Omental fat pad (tissue), 3 donors: ENCODE measurements at regions not wholly inside any gene's neighbourhood (a gene's known extent, or its start where the extent isn't known, plus 50 kb on each side); places are given as distances from the start of the nearest gene placed in this dataset.
A peak's percentile ranks its signal among the peaks of the same experiment; 100 is the strongest.
"Not testable (repeated sequence)": the region's sequence is repeated elsewhere in the genome, so short reads cannot be mapped to it uniquely, and the experiment has no call there.

Source experiments
- ATAC-seq: fragments of 150-250 bp; one replicate; pipeline ENCODE4 v1.9.1; 2016; ENCODE audit warnings: mild to moderate bottlenecking, moderate library complexity; ENCODE audit not compliant: low FRiP score
- DNase-seq: peaks from one replicate; pipeline ENCODE4 v3.0.0-alpha.2; 2019; ENCODE audit warnings: low spot score
- CTCF ChIP-seq, 3 donors: fragments of 450-650 bp; IDR thresholded peaks; one replicate each; pipeline ENCODE4 v1.5.1; 2016 to 2017; ENCODE audit warnings: antibody characterized with exemption in 3 of 3, mild to moderate bottlenecking in 3 of 3, moderate library complexity in 2 of 3

- no peak for DNase-seq
- TF ChIP-seq CTCF (IDR thresholded peaks at IDR 0.05) = no peak
- ATAC-seq = no peak
Measured at GRCh38 chr9:71515107-71515506, 253.2 kb downstream of the CEMIP2 start.

GRCh38 chr9:71514344-71514975, 253.9 kb downstream of the CEMIP2 start:
- ATAC-seq (no peak), DNase-seq (no peak)
- TF ChIP-seq CTCF (IDR thresholded peaks at IDR 0.05) = no peak

GRCh38 chr9:71509054-71509453, 259.3 kb downstream of the CEMIP2 start:
- no peak for ATAC-seq
- no peak for DNase-seq
- TF ChIP-seq CTCF (IDR thresholded peaks at IDR 0.05) = no peak

- DNase-seq, ATAC-seq: not testable (repeated sequence)
Measured at GRCh38 chr9:71508141-71508540, 260.2 kb downstream of the CEMIP2 start.

- DNase-seq (no peak), ATAC-seq (peak; percentile 57)
- no peak for TF ChIP-seq CTCF (IDR thresholded peaks at IDR 0.05)
Measured at GRCh38 chr9:71506821-71507220, 261.5 kb downstream of the CEMIP2 start.

GRCh38 chr9:71504636-71505035, 263.7 kb downstream of the CEMIP2 start:
- ATAC-seq = no peak

GRCh38 chr9:71498691-71499090, 269.6 kb downstream of the CEMIP2 start:
- no peak for TF ChIP-seq CTCF (IDR thresholded peaks at IDR 0.05)
- DNase-seq = no peak
- ATAC-seq = no peak

More at GRCh38 chr9:71504636-71505035, 263.7 kb downstream of the CEMIP2 start:
- no peak for DNase-seq
- TF ChIP-seq CTCF (IDR thresholded peaks at IDR 0.05) = no peak
